GM12873 (cell line): ENCODE measurements at regions not wholly inside any gene's neighbourhood (a gene's known extent, or its start where the extent isn't known, plus 50 kb on each side); places are given as distances from the start of the nearest gene placed in this dataset.

Experiments
- CTCF ChIP-seq: IDR thresholded peaks from 2 replicates; pipeline ENCODE4 v1.5.1; 2012; ENCODE audit warnings: low read depth, mild to moderate bottlenecking, moderate library complexity, low read length, control low read depth; ENCODE audit not compliant: insufficient read depth; ENCODE audit errors: missing control alignments

- no peak for TF ChIP-seq CTCF
These were observed 911.0 kb downstream of the UQCRFS1 start for GRCh38 chr19:28301961-28302360.

- TF ChIP-seq CTCF: no peak
These were observed 911.5 kb downstream of the UQCRFS1 start for GRCh38 chr19:28301463-28301862.

DNA sequence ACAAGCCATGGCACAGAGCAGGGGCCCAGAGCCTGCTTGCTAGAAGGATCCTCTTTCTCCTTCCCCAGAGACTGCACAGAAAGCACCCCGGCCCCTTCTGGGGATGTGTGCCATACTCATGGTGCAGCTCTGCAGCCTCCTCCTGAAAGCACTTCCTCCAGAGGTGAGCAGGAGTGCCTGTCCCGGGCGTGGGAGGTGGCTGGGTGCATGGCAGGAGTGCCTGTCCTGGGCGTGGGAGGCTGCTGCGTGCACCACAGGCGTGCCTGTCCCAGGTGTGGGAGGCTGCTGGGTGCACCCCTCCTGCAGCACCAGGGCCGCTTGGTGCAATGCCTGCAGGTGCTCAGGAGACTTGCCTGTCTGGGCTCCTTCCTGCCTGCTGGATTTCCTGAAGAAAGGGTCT lies 913.3 kb downstream of the UQCRFS1 start:
- no peak for TF ChIP-seq CTCF

DNA sequence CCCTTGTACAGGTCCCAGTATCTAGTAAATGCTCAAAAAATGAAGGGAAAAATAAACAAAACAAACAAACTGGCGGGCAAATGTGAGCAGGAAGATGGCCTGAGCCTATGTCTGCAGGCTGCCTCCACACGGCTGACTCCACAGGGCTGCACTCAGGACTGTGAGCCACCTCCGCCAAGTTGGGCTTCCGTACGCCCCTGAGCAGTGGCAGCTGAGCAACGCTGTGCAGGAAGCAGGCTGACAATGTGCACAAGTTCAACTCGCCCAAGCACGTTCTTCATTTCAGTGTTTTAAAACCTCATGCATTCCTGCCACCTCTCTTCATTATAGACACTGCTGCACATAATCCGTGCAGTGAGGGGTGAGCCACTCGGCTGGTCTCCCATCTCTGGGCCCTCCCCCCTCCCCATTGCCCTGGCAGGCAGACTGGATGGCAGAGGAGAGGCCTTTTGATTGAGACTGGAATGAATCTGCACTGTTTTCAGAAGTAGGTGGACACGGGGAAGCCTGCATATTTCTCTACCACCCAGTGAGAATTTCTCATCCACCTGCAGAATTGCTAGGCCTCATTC lies 915.3 kb downstream of the UQCRFS1 start:
- no peak for TF ChIP-seq CTCF

DNA sequence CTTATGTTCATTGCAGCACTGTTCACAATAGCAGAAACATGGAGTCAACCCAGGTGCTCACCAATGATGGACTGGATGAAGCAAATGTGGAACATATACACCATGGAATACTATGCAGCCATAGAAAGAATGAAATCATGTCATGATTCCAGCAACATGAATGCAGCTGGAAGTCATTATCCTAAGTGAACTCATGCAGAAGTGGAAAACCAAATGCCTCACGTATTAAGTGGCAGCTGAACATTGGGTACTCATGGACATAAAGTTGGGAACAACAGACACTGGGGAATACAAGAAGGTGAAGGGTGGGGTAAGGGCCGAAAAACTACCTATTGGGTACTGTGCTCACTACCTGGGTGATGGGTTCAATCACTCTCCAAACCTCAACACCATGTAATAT lies 915.9 kb downstream of the UQCRFS1 start:
- no peak for TF ChIP-seq CTCF

- TF ChIP-seq CTCF: no peak
These were observed 916.4 kb downstream of the UQCRFS1 start for GRCh38 chr19:28296506-28296905.

GRCh38 chr19:28294395-28294794 lies 918.6 kb downstream of the UQCRFS1 start:
- no peak for TF ChIP-seq CTCF
